ENCODE measurements at regions not wholly inside any gene's neighbourhood (a gene's known extent, or its start where the extent isn't known, plus 50 kb on each side); places are given as distances from the start of the nearest gene placed in this dataset.

DNA sequence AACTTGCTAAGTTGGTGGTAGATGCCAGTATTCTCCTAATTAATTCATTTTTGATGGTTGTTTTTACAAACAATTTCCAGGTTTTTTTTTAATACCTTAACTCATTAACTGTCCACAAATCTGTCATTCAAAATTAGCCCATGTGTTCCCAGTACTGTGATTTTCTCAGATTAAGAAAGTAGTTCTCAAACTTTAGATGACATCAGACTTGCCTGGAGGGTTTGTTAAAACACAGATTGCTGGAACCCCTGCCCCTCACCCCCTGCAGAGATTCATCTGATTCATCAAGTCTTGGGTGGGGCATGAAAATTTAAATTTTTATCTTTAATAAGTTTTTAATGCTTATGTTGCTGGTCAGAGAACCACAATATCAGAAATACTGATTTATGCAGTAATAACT lies 130.5 kb downstream of the BACH1 start:
- TF ChIP-seq, protein P1, sequence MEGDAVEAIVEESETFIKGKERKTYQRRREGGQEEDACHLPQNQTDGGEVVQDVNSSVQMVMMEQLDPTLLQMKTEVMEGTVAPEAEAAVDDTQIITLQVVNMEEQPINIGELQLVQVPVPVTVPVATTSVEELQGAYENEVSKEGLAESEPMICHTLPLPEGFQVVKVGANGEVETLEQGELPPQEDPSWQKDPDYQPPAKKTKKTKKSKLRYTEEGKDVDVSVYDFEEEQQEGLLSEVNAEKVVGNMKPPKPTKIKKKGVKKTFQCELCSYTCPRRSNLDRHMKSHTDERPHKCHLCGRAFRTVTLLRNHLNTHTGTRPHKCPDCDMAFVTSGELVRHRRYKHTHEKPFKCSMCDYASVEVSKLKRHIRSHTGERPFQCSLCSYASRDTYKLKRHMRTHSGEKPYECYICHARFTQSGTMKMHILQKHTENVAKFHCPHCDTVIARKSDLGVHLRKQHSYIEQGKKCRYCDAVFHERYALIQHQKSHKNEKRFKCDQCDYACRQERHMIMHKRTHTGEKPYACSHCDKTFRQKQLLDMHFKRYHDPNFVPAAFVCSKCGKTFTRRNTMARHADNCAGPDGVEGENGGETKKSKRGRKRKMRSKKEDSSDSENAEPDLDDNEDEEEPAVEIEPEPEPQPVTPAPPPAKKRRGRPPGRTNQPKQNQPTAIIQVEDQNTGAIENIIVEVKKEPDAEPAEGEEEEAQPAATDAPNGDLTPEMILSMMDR (IDR thresholded peaks at IDR 0.05), result no peak
- TF ChIP-seq POLR2A (IDR thresholded peaks at IDR 0.05), result no peak

Data from right lobe of liver (tissue), 4 donors.